Prostate gland (tissue), 2 donors: ENCODE measurements at regions not wholly inside any gene's neighbourhood (a gene's known extent, or its start where the extent isn't known, plus 50 kb on each side); places are given as distances from the start of the nearest gene placed in this dataset.

Experiments
- DNase-seq: peaks from one replicate; pipeline ENCODE4 v3.0.0-alpha.2; 2019; ENCODE audit warnings: low spot score
- H3K27ac ChIP-seq, 2 donors: fragments of 200-600 bp; sonication (generic); 2 replicates each; pipeline ENCODE4 v1.5.1; 2017 to 2019
- H3K27me3 ChIP-seq: fragments of 200-600 bp; sonication (generic); replicated peaks from 2 replicates; pipeline ENCODE4 v1.5.1; 2019; ENCODE audit not compliant: insufficient read depth
- H3K36me3 ChIP-seq, 2 donors: fragments of 200-600 bp; sonication (generic); 1 replicate in 1 of 2; 2 replicates in 1 of 2; pipeline versions ENCODE4 v1.5.1 to v1.8.1; 2017 to 2019
- H3K4me1 ChIP-seq: fragments of 200-600 bp; sonication (generic); replicated peaks from 2 replicates; pipeline ENCODE4 v1.5.1; 2019
- H3K4me3 ChIP-seq, 2 donors: fragments of 200-600 bp; sonication (generic); 2 replicates each; pipeline ENCODE4 v1.5.1; 2017 to 2019
- H3K9me3 ChIP-seq: fragments of 200-600 bp; sonication (generic); 2 replicates; pipeline ENCODE4 v1.5.1; 2017
- CTCF ChIP-seq, 4 experiments: fragments of 200-600 bp in 2 of 4; fragments of 450-650 bp in 2 of 4; sonication (generic) in 2 of 4; IDR thresholded peaks; 1 replicate in 3 of 4; 2 replicates in 1 of 4; pipeline ENCODE4 v1.5.1; 2016 to 2019; ENCODE audit warnings: antibody characterized with exemption in 4 of 4, mild to moderate bottlenecking in 2 of 4, moderate library complexity in 2 of 4
- POLR2A ChIP-seq: fragments of 450-650 bp; IDR thresholded peaks from one replicate; pipeline ENCODE4 v1.6.1; 2016; ENCODE audit warnings: antibody characterized with exemption, mild to moderate bottlenecking
- POLR2AphosphoS5 ChIP-seq: sonication (generic); formaldehyde crosslinking; IDR thresholded peaks from one replicate; pipeline ENCODE4 v1.6.1; 2017; ENCODE audit warnings: antibody characterized with exemption
- WGBS: methylation state at CpG from one replicate; pipeline ENCODE4 v1.1.5; 2018; 5-methylcytosine and 5-hydroxymethylcytosine counted together
- intact Hi-C: fragments of 100-400 bp; cut with DNase I; formaldehyde crosslinking; loops from one replicate; pipeline ENCODE4 v1.14.2; 2022

GRCh38 chr20:6651561-6651960 lies 115.9 kb upstream of the BMP2 start:
- no peak for DNase-seq
- Histone ChIP-seq H3K36me3 (no peaks in the 10 kb centered on the region), H3K27ac (no peak overlapping the region), H3K9me3 (no peaks in the 10 kb centered on the region), H3K4me1 (no peaks in the 10 kb centered on the region), H3K4me3 (no peak overlapping the region), H3K27me3 (no peaks in the 10 kb centered on the region)
- intact Hi-C loops: no loop called here
- WGBS: 95% methylated on average over 3 of the region's 3 CpGs
- no peak for TF ChIP-seq POLR2A
- TF ChIP-seq CTCF (IDR thresholded peaks at IDR 0.05): no peak
- no peak for TF ChIP-seq POLR2AphosphoS5

- DNase-seq: no peak
- Histone ChIP-seq H3K9me3 (no peaks in the 10 kb centered on the region), H3K4me3 (no peak overlapping the region), H3K36me3 (no peaks in the 10 kb centered on the region), H3K27ac (no peak overlapping the region), H3K4me1 (no peaks in the 10 kb centered on the region), H3K27me3 (no peaks in the 10 kb centered on the region)
- intact Hi-C loops: no loop called here
- TF ChIP-seq POLR2AphosphoS5: no peak
- TF ChIP-seq CTCF (IDR thresholded peaks at IDR 0.05): no peak
- TF ChIP-seq POLR2A: no peak
- 47% methylated on average over 5 of the region's 5 CpGs for WGBS
These were observed 116.5 kb upstream of the BMP2 start for GRCh38 chr20:6651016-6651415.

- no peaks in the 10 kb centered on the region for H3K9me3 ChIP-seq
- no peak for DNase-seq
- no peak for TF ChIP-seq POLR2A
- no peak for TF ChIP-seq CTCF (IDR thresholded peaks at IDR 0.05)
- no peak for TF ChIP-seq POLR2AphosphoS5
These were observed 121.4 kb upstream of the BMP2 start for GRCh38 chr20:6646021-6646636.

GRCh38 chr20:6644813-6645628 lies 122.5 kb upstream of the BMP2 start:
- Histone ChIP-seq H3K9me3 (no peaks in the 10 kb centered on the region), H3K27me3 (no peaks in the 10 kb centered on the region), H3K4me3 (no peak overlapping the region), H3K27ac (no peak overlapping the region), H3K36me3 (no peaks in the 10 kb centered on the region), H3K4me1 (no peaks in the 10 kb centered on the region)
- 85% methylated on average over 10 of the region's 10 CpGs for WGBS
- DNase-seq: no peak
- TF ChIP-seq CTCF (IDR thresholded peaks at IDR 0.05) (no peak), POLR2AphosphoS5 (no peak), POLR2A (no peak)
- intact Hi-C loops: no loop called here

More at GRCh38 chr20:6646021-6646636, 121.4 kb upstream of the BMP2 start:
- Histone ChIP-seq H3K36me3 (no peaks in the 10 kb centered on the region), H3K4me3 (no peak overlapping the region), H3K27me3 (no peaks in the 10 kb centered on the region), H3K27ac (no peak overlapping the region), H3K4me1 (no peaks in the 10 kb centered on the region)
- 95% methylated on average over 3 of the region's 3 CpGs for WGBS
- intact Hi-C loops: no loop called here

GRCh38 chr20:6641012-6641411 lies 126.5 kb upstream of the BMP2 start:
- H3K9me3 ChIP-seq: no peaks in the 10 kb centered on the region
- no peak for TF ChIP-seq POLR2A
- TF ChIP-seq POLR2AphosphoS5: no peak
- no peak for TF ChIP-seq CTCF (IDR thresholded peaks at IDR 0.05)
- no peak overlapping the region for H3K27ac ChIP-seq
- no peaks in the 10 kb centered on the region for H3K36me3 ChIP-seq
- no peaks in the 10 kb centered on the region for H3K27me3 ChIP-seq
- no peaks in the 10 kb centered on the region for H3K4me1 ChIP-seq
- no peak for DNase-seq
- no peak overlapping the region for H3K4me3 ChIP-seq
- intact Hi-C loops: no loop called here
- WGBS: 88% methylated on average over 5 of the region's 5 CpGs
